ENCODE measurements at regions not wholly inside any gene's neighbourhood (a gene's known extent, or its start where the extent isn't known, plus 50 kb on each side); places are given as distances from the start of the nearest gene placed in this dataset.

GRCh38 chr12:77578466-77579220 is 252.1 kb upstream of the NAV3 start:
- no peaks in the 10 kb centered on the region for H4K20me1 ChIP-seq (ENCODE audit: insufficient read depth, low read length, poor library complexity, severe bottlenecking)
- no peak for TF ChIP-seq EZH2phosphoT487 (IDR thresholded peaks at IDR 0.05; ENCODE audit: borderline replicate concordance)
- H3K4me3 ChIP-seq (ENCODE audit: low read length, poor library complexity, severe bottlenecking) = no peak overlapping the region
- no peaks in the 10 kb centered on the region for H3K36me3 ChIP-seq (ENCODE audit: insufficient read depth, low read length)
- H3K9me2 ChIP-seq (replicated peaks; ENCODE audit: low read depth, low read length) = no peaks in the 10 kb centered on the region
- H2AFZ ChIP-seq (ENCODE audit: low read length) = no peak overlapping the region
- H3K4me1 ChIP-seq (ENCODE audit: insufficient read depth, low read length, poor library complexity, severe bottlenecking) = no peaks in the 10 kb centered on the region
- no peaks in the 10 kb centered on the region for H3K27me3 ChIP-seq (ENCODE audit: insufficient read depth, low read length, poor library complexity, severe bottlenecking)
- H3K9ac ChIP-seq (ENCODE audit: low read depth, low read length, poor library complexity, severe bottlenecking) = no peak overlapping the region
- H3F3A ChIP-seq (ENCODE audit: low read depth) = no peaks in the 10 kb centered on the region
- H3K79me2 ChIP-seq (ENCODE audit: insufficient read depth, low read length) = no peaks in the 10 kb centered on the region
- no peak overlapping the region for H3K4me2 ChIP-seq (ENCODE audit: low read depth, low read length, poor library complexity, severe bottlenecking)
- no peaks in the 10 kb centered on the region for H3K9me3 ChIP-seq (ENCODE audit: insufficient read depth, low read depth, low read length)

GRCh38 chr12:77577791-77578190 is 252.9 kb upstream of the NAV3 start:
- H3K4me3 ChIP-seq (ENCODE audit: low read length, poor library complexity, severe bottlenecking) = no peak overlapping the region
- H3K9me3 ChIP-seq (ENCODE audit: insufficient read depth, low read depth, low read length) = no peaks in the 10 kb centered on the region
- no peaks in the 10 kb centered on the region for H3K4me1 ChIP-seq (ENCODE audit: insufficient read depth, low read length, poor library complexity, severe bottlenecking)
- TF ChIP-seq CTCF (conservative IDR thresholded peaks at IDR 0.05; ENCODE audit: low read length) (no peak), EZH2phosphoT487 (IDR thresholded peaks at IDR 0.05; ENCODE audit: borderline replicate concordance) (no peak)
- H3K36me3 ChIP-seq (ENCODE audit: insufficient read depth, low read length) = no peaks in the 10 kb centered on the region
- H3K9me2 ChIP-seq (replicated peaks; ENCODE audit: low read depth, low read length) = no peaks in the 10 kb centered on the region
- H4K20me1 ChIP-seq (ENCODE audit: insufficient read depth, low read length, poor library complexity, severe bottlenecking) = no peaks in the 10 kb centered on the region
- H2AFZ ChIP-seq (ENCODE audit: low read length) = no peak overlapping the region
- no peaks in the 10 kb centered on the region for H3K27me3 ChIP-seq (ENCODE audit: insufficient read depth, low read length, poor library complexity, severe bottlenecking)
- no peak overlapping the region for H3K9ac ChIP-seq (ENCODE audit: low read depth, low read length, poor library complexity, severe bottlenecking)
- no peaks in the 10 kb centered on the region for H3K79me2 ChIP-seq (ENCODE audit: insufficient read depth, low read length)
- H3K4me2 ChIP-seq (ENCODE audit: low read depth, low read length, poor library complexity, severe bottlenecking) = no peak overlapping the region
- no peaks in the 10 kb centered on the region for H3F3A ChIP-seq (ENCODE audit: low read depth)

- TF ChIP-seq EZH2phosphoT487 (IDR thresholded peaks at IDR 0.05; ENCODE audit: borderline replicate concordance) (no peak), CTCF (conservative IDR thresholded peaks at IDR 0.05; ENCODE audit: low read length) (no peak)
- H3K79me2 ChIP-seq (ENCODE audit: insufficient read depth, low read length) = no peaks in the 10 kb centered on the region
- no peak overlapping the region for H2AFZ ChIP-seq (ENCODE audit: low read length)
Measured at GRCh38 chr12:77575376-77575919, 255.2 kb upstream of the NAV3 start.

More at GRCh38 chr12:77575376-77575919, 255.2 kb upstream of the NAV3 start:
- H4K20me1 ChIP-seq (ENCODE audit: insufficient read depth, low read length, poor library complexity, severe bottlenecking) = no peaks in the 10 kb centered on the region
- H3K9me3 ChIP-seq (ENCODE audit: insufficient read depth, low read depth, low read length) = no peaks in the 10 kb centered on the region
- no peak overlapping the region for H3K9ac ChIP-seq (ENCODE audit: low read depth, low read length, poor library complexity, severe bottlenecking)
- H3K27me3 ChIP-seq (ENCODE audit: insufficient read depth, low read length, poor library complexity, severe bottlenecking) = no peaks in the 10 kb centered on the region
- H3F3A ChIP-seq (ENCODE audit: low read depth) = no peaks in the 10 kb centered on the region
- H3K9me2 ChIP-seq (replicated peaks; ENCODE audit: low read depth, low read length) = no peaks in the 10 kb centered on the region
- no peaks in the 10 kb centered on the region for H3K4me1 ChIP-seq (ENCODE audit: insufficient read depth, low read length, poor library complexity, severe bottlenecking)
- H3K4me2 ChIP-seq (ENCODE audit: low read depth, low read length, poor library complexity, severe bottlenecking) = no peak overlapping the region
- no peak overlapping the region for H3K4me3 ChIP-seq (ENCODE audit: low read length, poor library complexity, severe bottlenecking)
- no peaks in the 10 kb centered on the region for H3K36me3 ChIP-seq (ENCODE audit: insufficient read depth, low read length)

All from Loucy (cell line).